GM21528 (cell line): ENCODE measurements at regions not wholly inside any gene's neighbourhood (a gene's known extent, or its start where the extent isn't known, plus 50 kb on each side); places are given as distances from the start of the nearest gene placed in this dataset.

ENCODE experiments used
- ATAC-seq: cut with Tn5 transposase; IDR thresholded peaks from one replicate; pipeline ENCODE4 v1.9.1; 2021; ENCODE audit warnings: mild to moderate bottlenecking, moderate library complexity; ENCODE audit not compliant: unreplicated experiment, low FRiP score

DNA sequence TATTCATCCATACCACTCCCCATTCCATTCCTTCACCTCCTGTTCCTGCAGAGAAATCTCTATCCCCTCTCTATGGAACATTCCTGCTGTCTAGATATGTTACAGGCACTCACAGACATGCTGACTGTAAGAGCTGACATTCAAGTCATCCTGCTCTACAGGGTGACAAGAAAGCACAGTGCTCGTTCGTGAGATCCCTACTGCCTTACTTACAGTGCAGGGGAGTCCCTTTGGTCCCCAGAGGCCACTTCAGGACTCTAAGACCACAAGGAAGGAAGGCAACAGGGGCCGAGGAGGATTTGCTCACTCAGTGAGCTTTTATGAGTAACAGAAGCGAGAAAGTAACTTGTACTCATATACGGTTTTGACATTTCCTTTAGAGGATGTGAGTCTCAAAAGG lies 110.5 kb downstream of the GAS1 start:
- ATAC-seq = no peak

DNA sequence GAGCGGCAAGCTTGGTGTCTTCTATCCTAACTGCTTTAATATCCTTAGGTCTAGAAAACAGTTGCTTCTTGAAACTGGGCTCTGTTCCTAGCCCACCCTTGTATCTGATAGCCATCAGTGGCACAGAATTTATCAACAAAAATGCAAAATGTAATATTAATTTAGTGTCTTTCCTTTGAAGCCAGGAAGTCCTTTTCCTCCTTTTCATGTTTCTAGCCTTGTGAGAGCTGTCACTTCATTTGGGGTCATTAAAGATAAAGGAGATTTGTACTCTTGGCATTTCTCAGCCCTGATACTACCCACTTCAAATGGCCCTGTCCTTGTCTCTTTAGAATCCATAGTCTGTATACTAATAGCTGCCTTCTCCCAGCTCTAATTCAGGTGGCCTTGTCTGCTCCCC lies 111.0 kb downstream of the GAS1 start:
- ATAC-seq = no peak

DNA sequence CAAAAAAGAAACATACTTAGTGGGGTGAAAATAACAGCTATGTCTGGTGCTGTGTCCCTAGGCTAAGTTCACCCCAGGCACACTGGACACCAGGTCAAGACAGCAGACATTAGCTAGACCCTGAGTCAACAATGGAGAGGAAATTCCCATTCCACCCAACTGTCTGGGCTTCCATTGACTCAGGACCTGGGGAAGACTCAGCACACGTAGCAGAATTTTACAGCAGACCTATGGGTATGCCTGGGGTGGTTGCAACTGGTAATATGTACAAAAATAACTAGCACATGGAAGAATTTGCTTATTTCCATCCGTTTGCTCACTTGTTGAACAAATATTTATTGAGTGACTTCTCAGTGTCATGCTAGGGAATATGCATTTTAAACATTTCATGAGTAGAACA lies 117.0 kb downstream of the GAS1 start:
- no peak for ATAC-seq

DNA sequence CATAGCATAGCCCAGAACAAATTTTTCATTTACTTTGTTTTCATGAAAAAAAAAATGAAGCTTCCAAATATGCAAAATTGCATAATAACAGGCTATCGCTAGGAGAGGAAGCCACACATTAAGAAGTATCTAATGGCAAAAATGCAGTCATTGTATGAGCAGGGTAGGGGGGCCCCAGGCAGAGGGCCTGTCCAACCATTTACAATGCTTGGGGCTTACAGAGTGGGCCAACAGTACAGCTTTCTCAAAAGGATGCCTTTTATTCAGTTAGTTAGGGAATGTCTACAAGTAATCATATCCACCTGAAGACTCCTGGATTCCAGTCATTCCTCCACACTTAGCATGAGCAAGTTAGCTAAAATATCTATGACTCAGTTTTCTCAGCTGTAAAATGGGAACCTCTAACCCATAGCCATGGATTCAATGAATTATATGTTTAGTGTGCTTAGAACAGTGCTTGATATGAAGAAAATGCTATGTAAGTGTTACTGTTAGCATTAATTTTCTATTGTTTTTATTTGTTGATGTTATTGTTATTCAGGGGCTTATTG lies 117.7 kb downstream of the GAS1 start:
- no peak for ATAC-seq

DNA sequence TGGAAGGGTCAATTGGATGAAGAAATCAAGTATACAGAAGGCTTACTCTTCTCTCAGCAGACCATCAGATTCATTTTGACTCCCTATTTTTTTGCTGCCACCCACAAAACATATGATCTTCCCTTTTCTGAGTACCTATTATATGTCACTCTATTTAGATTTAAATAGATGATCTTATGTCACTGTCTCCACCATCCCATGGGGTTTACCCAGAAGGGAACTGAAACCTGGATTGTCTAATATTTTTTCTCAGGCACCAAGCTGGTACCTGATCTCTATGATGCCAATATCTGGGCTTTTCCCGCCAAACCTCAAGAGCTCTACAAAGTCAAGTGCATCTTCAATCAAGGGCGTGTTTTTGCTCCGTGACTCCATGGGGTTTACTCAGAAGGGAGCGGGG lies 118.7 kb downstream of the GAS1 start:
- no peak for ATAC-seq

DNA sequence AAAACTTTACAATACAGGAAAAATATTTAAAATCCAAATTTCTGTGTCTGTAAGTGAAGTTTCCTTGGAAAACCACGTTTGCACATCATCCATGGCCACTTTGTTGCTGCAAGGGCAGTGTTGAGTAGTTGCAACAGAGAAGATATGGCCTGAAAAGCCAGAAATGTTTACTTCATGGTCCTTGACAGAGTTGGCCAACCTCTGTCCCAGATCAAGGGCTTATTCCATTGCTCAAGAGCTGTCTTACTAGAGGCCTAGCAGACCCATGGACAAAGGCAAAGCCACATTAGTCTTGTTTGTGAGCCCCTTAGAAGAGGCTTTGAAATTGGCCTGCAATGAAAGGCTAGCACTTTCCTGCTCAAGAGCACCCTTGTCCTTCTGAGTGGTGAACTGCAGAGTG lies 119.4 kb downstream of the GAS1 start:
- no peak for ATAC-seq

DNA sequence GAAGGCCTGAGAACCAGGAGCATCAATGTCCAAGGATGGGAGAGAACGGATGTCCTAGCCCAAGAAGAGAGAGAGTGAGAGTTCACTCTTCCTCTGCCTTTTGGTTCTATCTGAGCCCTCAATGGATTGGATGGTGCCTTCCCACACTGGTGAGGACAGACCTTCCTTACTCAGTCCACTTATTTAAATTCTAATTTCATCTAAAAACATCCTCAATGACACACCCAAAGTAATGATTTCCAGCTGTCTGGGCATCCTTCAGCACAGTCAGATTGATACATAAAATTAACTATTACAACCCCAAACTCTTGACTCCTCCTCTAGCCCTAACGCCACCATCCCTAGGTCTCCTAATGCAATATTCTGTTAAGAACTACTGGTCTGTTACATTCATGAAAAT lies 122.0 kb downstream of the GAS1 start:
- no peak for ATAC-seq

DNA sequence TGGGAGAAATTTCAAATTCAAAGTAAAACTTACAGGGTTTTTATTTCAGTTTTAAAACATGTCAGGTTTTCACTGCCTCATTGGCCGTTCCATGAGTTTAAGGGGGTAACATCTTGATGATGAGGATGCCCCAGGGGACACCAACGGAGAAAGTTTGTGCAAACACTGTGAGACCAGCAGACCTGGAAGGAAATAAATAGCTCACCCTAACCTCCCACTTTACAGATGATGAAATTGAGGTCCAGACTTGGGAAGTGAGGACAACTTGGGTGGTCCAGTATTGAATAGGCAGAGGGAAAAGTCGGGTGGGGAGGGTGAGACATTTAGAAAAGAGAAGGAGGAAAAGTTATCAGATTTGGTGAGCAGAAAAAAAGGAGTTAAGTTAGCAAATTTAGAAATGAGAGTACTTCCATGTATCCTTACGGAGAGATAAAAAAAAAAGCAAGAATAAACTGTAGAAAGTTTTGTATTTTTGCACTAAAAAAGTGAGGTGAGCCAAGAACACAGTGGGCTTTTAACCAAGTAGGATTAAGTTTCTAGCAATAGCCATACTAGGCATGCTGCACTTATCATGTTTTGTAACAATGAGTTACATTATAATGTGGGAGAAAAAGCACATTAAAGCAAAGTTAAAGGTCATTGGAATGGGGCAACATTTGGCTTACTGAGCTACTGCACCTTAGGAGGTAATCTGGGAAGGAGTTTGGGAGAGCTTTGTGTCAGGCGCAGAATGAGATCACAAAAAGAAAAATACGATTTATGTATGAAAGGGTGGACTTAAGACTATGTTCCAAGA lies 125.1 kb downstream of the GAS1 start:
- no peak for ATAC-seq

DNA sequence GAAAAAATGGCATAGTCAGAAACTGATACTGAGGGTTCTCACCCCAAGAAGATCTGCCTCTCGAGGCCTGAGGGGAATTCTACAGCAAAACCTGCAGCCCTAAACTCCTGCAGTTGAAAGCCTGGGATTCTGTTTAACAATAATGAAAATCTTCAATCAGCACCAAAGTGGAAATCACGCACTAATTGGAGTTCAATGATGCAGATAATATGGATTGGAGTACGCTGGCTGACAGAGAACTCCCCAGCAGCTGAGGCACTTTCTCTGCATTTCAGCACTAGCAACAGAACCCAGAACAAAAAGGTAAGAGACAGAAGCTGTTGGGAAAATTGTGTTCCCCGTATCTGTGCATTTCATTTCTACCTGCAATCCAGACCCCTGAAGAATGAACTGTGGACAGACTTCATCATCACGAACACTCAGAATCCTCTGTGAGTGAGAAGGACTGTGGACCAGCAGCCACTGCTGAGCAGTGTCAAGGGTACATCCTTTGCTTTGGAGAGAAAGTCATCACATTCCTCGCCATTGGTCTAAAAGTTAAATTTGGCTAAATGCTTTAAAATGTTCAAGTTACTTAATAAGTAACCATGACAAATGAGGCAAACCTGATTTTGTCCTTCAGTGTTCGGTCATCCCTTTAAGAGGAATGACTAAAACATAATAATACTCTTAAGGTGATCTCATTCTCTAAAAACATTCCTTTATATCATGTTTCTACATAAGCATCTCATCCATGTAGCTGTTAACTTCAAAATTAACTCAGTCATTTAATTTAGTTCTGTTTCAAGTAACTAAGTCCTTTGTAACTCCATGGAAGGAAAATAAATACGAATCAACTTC lies 126.1 kb downstream of the GAS1 start:
- no peak for ATAC-seq

DNA sequence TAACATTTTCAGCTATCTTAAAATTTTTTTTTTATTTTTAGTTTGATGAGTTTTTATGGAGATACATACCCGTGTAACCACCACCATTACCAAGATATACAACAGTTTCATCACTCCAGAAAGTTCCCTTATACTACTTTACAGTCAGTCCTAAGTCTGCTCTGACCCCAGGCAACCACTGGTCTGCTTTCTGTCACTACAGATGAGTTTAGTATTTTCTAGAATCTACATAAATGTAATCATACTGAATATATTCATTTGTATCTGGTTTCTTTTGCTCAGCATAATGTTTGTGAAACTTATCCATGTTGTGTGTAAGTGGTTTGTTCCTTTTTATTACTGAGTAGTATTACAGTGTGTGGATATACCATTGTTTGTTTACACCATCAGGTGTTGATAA lies 127.8 kb downstream of the GAS1 start:
- no peak for ATAC-seq

DNA sequence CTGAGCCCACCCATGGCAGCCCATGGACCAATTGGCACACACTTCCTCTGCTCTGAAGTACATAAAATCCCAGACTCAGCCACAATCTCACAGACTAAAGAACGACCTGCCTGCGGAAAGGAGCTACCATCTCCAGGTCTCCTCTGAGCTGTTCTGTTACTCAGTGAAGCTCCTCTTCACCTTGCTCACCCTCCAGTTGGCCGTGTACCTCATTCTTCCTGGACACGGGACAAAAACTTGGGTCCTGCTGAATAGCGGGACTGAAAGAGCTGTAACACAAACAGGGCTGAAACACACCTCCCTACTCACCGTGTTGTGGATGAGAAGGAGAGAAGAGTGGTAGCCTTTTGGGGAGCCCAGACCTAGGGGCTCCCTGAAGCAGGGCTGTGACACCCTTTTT lies 128.7 kb downstream of the GAS1 start:
- ATAC-seq = no peak

DNA sequence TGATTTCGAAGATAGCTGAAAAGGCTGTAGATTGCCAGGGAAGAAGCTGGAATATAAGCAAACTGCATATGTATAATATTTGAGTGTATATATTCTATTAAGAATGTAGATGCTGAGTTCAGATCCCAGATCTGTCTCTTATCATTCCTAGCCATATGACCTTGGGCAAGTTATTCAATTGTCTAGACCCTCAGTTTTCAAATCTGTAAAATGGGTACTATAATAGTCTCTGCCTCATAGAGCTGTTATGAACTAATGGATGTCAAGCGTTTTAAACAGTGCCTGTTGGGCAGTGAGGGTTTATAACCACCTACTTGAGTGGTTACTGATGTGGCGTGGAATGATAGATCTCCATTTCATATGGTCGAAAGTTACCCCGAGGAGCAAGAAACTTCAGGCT lies 130.4 kb downstream of the GAS1 start:
- ATAC-seq = no peak

DNA sequence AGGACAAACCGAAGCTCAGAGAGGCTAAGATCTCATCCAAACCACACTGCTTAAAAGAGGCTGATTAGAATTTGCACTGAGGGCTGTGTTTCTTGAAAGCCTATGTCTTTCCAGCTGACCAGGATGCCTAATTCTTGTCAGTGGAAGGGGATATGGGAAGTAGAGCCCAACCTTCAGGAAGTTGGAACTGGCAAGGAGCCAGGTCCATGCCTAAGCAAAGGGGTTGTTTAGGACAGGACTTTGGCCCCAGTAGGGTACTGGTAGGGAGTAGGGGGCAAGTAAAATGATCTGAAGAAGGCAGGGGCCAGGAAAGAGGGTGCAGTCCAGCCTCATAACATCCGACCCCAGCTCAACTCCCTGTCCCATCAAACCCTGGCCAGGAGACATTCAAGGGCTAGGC lies 130.9 kb downstream of the GAS1 start:
- ATAC-seq = no peak

DNA sequence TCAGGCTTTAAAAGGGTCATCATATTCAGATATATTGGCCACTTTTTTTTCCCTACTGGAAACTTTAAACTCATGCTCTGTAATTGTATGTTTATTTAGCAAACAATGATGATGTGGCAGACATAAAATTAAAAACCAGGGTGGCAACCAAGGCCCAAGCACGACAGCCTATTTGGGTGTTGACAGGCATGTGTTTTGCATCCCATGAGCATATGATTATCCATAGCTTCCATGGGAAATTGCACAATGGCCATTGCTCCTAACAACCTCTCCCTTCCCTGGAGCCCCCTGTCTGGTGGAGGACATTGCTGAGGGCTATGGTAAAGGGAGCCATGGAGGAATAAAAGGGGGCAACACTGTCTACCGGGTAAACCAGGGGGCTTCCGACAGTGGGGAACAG lies 134.7 kb downstream of the GAS1 start:
- no peak for ATAC-seq

DNA sequence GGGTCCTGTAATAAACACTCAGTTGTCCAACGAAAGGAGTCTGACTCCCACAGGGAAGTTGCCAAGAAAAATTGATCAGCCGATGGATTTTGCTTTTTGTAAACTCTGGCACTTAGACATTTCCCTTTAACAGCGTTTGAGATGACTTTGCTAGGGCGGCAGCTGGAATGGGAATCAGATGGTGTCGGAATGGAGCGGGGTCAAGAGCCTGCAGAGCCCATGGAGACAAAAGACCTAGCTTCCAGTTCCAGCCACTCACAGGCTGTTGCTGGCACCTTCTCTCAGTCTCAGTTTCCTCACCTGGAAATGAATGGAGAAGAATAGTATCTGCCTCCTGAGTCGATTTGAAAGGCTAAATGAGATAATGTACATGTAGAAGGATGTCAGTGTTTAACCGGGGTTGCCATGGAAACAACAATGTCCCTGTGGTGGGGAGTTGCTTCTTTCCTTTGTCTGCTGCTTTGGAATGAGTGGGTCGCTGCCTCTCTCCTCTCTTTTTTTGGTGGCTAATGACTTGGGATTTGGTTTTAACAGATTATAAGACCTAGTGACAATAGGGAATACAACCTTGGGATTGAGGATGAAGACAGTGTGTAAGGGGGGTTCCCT lies 137.4 kb downstream of the GAS1 start:
- ATAC-seq = no peak

DNA sequence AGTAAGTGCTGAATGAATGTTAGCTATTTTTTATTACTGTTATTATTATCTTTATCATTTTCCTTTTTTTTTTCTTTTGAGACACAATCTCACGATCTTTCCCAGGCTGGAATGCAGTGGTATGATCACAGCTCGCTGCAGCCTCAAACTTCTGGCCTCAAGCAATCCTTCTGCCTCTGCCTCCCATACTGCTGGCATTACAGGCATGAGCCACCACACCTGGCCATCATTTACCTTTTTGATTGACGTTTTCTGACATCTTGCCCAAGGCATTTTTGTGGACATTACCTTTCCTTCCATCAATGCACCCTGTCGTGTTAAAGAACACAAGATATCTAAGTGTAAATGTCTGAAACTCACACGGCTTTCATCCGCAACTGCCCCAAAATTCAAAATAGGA lies 138.2 kb downstream of the GAS1 start:
- ATAC-seq = no peak

DNA sequence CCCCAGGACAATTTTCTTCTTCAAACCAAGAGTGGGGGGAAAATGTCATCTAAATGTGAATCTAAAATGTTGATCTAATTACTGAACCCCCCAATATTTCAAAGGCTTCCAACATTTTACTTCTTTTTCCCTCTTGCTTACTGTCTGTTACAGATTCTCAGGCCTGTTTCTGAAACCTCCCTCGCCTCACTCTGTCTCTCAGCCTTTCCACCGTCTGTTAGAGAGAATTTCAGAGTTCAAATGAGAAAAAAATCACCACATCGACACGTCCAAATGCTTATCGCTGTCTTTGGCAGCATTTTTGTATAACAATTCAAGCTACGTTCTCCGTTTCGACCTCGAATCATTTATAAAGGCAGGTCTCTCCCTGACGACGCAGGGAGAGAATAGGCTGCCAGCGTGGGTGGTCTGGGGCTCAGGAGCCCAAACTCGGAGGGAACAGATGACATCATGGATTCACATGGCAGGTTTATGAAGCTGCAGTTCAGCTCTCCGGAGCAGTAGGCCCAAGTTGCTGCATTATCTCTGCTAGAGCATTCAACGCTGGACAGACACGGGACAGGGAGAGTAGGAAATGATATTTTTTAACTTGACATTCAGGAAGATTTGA lies 139.8 kb downstream of the GAS1 start:
- ATAC-seq = no peak

DNA sequence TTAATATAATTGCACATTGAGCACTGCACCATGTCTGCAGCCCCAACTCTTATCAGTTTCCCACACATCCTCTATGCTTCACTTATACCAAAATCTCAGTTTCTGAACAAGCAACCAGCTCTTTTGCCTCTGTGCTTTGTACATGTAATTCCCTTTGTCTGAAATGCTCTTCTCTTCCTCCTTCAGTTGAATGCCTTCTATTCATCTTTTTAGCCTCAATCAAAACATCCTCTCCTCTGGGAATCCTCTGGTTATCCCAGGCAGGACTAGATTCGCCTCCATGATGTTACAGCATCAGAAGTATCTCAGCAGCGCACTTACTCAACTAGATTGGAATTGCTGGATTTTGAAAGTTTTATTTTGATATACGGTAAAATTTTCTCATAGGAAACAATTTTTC lies 143.3 kb downstream of the GAS1 start:
- ATAC-seq = no peak

DNA sequence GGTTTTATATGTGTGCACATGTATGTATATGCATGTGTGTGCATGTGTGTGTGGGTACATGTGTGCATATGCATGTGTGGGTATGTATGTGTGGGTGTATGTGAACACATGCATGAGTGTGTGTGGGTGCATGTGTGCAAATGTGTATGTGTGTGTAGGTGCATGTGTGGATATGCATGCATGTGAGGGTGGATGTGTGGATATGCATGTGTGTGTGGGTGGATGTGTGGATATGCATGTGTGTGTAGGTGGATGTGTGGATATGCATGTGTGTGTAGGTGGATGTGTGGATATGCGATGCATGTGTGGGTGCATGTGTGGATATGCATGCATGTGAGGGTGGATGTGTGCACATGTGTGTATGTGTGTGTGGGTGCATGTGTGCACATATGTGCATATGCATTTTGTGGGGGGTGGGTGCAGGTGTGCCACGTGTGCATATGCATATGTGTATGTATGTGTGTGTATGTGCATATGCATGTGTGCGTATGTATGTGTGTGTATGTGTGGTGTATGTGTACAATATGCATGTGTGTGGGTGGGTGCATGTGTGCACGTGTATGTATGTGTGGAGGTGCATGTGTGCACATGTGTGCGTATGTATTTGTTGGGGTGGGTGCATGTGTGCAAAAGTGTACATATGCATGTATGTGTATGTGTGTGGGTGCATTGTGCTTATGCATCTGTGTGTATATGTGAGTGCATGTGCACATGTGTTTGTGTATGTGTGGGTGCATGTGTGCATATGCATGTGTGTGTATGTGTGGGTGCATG lies 144.2 kb downstream of the GAS1 start:
- no peak for ATAC-seq

DNA sequence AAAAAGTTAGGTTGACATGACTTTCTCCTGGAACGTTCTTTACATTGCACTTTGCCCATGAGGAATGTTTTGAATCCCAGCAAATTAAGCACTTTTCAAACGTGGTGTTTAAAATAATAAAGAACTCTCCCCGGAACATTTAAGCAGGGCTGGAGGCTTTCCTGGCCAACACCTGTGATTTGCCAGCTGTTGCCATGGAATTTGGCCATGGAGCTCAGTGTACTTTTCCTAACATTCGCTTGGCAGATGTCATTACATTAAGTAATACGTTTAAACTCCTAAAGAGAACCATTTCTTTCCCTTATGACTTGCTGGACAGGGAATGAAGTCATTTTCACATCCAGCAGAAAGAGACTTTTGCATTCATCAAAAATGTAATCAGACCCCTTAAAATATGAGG lies 146.1 kb downstream of the GAS1 start:
- no peak for ATAC-seq
